Stimulated activated naive CD8-positive, alpha-beta T cell treated with anti-CD3 and anti-CD28 coated beads, Interleukin-15, Interleukin-2, amounts not matched to agents 100 U/mL and 50 U/mL, for 24 hours (primary cell): ENCODE measurements at regions not wholly inside any gene's neighbourhood (a gene's known extent, or its start where the extent isn't known, plus 50 kb on each side); places are given as distances from the start of the nearest gene placed in this dataset.

Source experiments
- ATAC-seq: fragments of 150-1000 bp; cut with Tn5 transposase; one replicate; pipeline ENCODE4 v1.10.0; 2021
- DNase-seq: peaks from one replicate; pipeline ENCODE4 v3.0.0; 2021

- DNase-seq (no peak), ATAC-seq (no peak)
Measured at GRCh38 chr10:55500931-55501559, 700.0 kb upstream of the PCDH15 start.

GRCh38 chr10:55497893-55498499, 697.0 kb upstream of the PCDH15 start:
- no peak for ATAC-seq
- no peak for DNase-seq

DNA sequence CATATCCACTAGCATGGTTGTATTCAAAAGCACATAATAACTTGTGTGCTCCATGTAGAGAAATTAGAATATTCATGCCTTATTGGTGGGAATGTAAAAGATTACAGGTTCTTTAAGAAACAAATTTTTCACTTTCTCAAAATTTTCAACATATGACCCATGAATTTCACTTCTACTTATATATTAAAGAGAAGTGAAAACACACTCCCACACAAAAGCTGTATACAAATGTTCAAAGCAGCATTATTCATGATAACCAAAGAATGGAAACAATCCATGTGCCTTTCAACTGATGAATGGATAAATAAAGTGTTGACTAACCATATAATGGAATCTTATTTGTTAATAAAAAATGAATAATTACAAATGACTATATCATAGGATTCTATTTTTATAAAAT, 694.5 kb upstream of the PCDH15 start:
- ATAC-seq (no peak), DNase-seq (no peak)

GRCh38 chr10:55491712-55492111, 690.7 kb upstream of the PCDH15 start:
- ATAC-seq (no peak), DNase-seq (no peak)

GRCh38 chr10:55485827-55486226, 684.8 kb upstream of the PCDH15 start:
- DNase-seq (no peak), ATAC-seq (no peak)

GRCh38 chr10:55476129-55476528, 675.1 kb upstream of the PCDH15 start:
- ATAC-seq (no peak), DNase-seq (no peak)

- DNase-seq (no peak), ATAC-seq (no peak)
Measured at GRCh38 chr10:55474258-55474657, 673.2 kb upstream of the PCDH15 start.

- ATAC-seq (no peak), DNase-seq (no peak)
Measured at GRCh38 chr10:55470840-55471239, 669.8 kb upstream of the PCDH15 start.

DNA sequence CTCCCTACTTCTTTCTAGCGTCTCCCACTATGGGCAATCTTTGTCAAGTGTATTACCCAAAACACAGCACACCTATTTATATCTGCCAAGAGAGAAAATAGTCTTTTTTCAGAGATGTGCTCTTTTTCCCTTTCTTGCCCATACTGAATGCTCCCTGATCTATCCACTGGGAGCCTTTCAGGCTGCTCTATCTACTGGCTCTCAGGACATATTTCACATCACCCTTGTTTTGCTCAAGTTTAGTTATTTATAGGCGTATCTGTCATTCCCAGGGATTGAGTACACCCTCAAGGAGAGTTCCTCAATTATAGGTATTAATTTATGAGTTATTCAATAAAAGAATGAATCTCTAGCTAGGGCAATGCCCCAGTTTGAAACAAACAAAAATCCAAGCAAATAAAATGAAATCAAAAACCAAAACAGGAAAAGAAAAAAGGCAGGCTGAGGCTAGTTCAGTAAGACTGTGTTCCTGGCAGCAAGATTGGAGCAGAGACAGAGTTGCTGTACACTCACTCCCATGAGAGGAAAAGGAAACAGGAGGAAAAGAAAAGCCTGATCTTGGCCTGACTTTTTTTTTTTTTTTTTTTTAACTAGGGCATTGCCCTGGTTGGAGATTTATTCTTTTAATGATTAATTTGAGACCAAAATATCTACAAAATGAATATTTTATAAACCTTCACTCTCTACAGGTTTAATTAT, 665.9 kb upstream of the PCDH15 start:
- DNase-seq (no peak), ATAC-seq (no peak)

GRCh38 chr10:55464083-55464482, 663.1 kb upstream of the PCDH15 start:
- no peak for DNase-seq
- ATAC-seq, result no peak

GRCh38 chr10:55460008-55460407, 659.0 kb upstream of the PCDH15 start:
- ATAC-seq (no peak), DNase-seq (no peak)

DNA sequence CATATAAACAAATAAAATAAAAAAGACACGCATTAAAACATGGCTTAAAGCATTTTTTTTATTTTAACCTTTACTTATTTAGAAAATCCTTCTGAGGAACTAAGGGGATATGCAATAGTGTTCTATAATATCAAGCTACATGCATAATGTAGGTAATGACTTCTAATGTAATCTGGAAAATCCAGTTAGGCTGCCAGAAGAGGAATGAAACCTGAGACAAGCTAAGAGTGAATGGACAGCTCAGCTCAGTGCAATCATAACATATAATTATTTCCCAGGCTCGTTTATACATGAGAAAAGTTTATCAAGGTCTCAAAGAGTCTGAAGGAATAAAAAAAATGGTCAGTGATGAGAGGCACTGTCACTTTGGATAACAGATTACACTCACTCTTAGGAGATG, 649.0 kb upstream of the PCDH15 start:
- DNase-seq (no peak), ATAC-seq (no peak)

- DNase-seq (no peak), ATAC-seq (no peak)
Measured at GRCh38 chr10:55446441-55447002, 645.5 kb upstream of the PCDH15 start.

- no peak for ATAC-seq
- DNase-seq, result no peak
Measured at GRCh38 chr10:55441777-55442176, 640.7 kb upstream of the PCDH15 start.

GRCh38 chr10:55426138-55426537, 625.1 kb upstream of the PCDH15 start:
- peak; percentile 28 for ATAC-seq
- no peak for DNase-seq

GRCh38 chr10:55410415-55410885, 609.4 kb upstream of the PCDH15 start:
- no peak for ATAC-seq
- DNase-seq, result no peak

DNA sequence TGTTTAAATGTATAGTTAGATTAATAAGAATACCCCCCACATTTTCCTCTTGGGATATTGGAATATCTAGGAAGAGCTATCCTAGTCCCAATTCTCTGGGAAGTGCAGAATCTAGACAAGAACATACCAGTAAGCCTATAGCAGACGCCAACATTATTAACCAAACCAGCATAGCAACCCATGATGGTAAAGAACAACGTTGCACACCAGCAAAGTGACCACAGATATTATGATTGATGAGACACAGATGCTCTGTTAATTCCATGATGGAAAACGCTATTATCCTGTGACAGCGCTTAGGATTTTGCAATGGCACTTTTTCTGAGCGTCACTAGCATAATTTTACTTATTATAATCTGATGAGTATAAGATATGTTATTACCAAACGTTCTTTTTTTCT, 603.1 kb upstream of the PCDH15 start:
- DNase-seq, result no peak
- ATAC-seq, result no peak

GRCh38 chr10:55400075-55400849, 599.2 kb upstream of the PCDH15 start:
- no peak for DNase-seq
- no peak for ATAC-seq

DNA sequence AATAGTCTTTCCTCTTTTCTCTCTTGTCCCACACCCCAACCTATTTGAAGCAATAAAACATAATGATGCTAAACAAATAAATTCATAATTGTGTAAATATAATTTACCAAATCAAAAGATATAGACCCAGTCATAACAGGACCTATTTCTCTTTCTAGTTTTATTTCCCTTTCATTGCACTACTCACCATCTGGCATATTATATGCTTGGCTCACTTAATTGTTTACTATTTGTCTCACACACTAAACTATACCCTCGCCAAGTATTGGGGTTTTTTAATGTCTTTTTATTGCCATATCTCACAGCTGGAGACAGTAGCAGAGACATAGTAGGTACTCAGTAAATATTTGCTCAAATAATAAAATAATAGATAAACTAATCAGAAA, 597.5 kb upstream of the PCDH15 start:
- DNase-seq (no peak), ATAC-seq (no peak)

DNA sequence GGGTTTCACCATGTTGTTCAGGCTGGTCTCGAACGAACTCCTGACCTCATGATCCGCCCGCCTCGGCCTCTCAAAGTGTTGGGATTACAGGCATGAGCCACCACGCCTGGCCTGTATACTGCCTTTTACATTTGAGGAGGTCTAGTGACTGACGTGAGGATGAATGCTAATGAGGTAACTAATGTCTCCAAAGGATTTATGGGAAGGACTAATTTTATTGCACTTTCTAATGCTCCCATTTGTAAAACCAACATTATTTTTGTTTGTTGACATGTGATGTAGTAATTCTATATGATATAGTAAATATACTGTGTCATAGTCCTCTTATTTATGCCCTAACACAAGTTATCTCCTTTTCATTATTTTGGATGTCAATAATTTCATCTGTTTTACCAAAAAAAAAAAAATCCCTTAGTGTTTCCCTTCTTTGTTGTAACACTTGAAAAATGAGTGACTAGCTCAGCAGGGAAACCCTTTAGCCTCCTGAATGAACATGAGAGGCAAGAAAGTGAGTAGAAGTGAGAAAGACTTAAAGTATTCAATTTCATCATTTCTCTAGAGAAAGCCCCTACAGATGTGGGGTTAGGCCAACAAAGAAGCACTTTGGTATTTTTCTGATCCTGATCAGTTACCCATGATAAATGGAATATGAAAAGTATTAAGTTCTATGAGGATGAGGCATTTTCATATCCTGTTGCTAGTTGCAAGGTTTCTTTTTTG, 596.9 kb upstream of the PCDH15 start:
- DNase-seq (no peak), ATAC-seq (no peak)

- no peak for ATAC-seq
Measured at GRCh38 chr10:55378196-55378595, 577.2 kb upstream of the PCDH15 start.

DNA sequence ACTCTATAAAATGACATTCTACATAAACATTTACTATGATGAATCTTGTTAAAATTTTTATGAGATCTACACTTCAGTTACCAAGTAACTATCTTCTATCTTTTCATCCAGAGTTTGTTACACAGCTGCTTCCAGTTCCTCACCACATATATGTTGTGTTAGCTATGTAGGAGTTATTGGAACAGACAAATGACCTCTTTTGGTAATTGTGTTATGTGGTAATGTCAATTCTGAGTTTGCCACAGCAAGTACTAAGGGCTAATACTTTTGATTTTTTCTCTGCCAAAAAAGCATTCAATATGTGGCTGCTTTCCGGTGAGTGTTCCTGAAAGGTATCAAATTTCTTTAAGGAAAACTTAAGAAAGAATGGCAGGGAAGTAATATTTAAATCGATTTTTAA, 573.9 kb upstream of the PCDH15 start:
- DNase-seq, result no peak
- no peak for ATAC-seq

More at GRCh38 chr10:55378196-55378595, 577.2 kb upstream of the PCDH15 start:
- no peak for DNase-seq
